SKM-1 treated with dmso at 0.1 percent for 144 hours (cell line): ENCODE measurements at regions not wholly inside any gene's neighbourhood (a gene's known extent, or its start where the extent isn't known, plus 50 kb on each side); places are given as distances from the start of the nearest gene placed in this dataset.

ENCODE experiments used
- DNase-seq: peaks from one replicate; lab custom pipeline; 2025; ENCODE audit not compliant: unreplicated experiment; lab: John Stamatoyannopoulos, UW

DNA sequence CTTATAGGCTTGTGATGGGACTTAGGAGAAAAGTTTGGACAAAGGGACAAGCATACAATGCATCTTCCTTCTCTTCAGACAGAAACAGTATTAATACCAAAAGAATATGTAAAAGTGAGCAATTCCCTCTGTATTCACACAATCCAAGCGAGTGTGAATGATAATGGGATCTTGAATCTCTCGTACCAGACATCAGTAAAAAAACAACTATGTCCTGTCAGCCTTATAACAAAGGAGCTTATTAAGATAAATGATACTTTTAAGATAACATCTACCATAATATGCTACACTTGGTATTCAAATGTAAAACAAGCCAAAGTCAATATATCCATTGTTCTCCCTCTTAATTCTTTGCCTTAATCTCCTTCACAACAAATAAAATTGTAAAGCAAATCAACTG lies 288.6 kb upstream of the CNTN6 start:
- no peak for DNase-seq

DNA sequence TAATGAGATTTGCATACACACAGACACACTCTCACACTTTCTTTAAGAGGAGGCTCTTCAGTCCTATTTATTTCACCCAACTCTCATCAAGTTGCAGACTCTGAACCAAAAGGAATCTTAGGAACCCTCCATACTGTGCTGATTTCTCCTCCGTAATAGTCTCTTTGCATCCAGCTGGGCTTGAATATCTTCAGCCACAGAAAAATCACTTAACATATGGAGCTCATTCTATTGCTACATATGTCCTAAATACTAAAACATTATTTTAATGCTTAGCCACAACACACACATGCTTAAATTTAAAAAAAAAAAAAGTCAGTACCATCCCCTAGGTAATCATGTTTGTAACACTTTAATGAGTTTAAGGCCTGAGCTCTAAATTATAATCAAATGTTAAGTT lies 287.5 kb upstream of the CNTN6 start:
- no peak for DNase-seq

DNA sequence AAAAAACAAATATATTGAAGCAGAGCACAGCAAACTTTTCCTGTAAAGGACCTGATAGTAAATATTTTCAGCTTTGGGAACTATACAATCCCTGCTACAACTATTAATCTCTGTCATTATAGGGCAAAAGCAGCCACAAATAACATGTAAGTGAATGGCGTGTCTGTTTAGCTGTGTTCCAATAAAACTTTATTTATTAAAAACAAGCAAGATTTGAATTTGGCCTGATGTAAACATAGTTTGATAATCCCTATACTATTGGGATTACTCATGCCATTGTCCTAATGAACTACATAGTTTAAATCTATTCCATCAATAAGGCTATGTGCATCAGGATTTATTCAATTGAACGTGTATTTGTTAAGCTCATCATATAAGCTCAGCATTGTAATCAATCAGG lies 286.8 kb upstream of the CNTN6 start:
- DNase-seq, result no peak

DNA sequence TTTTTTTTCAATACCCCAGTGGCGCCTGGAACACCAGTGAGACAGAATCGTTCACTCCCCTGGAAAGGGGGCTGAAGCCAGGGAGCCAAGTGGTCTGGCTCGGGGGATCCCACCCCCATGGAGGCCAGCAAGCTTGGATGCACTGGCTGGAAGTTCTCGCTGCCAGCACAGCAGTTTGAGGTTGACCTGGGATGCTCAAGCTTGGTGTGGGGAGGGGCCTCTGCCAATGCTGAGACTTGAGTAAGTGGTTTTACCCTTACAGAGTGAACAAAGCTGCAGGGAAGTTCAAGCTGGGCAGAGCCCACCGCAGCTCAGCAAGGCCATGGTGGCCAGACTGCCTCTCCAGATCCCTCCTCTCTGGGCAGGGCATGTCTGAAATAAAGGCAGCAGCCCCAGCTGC lies 276.2 kb upstream of the CNTN6 start:
- no peak for DNase-seq

DNA sequence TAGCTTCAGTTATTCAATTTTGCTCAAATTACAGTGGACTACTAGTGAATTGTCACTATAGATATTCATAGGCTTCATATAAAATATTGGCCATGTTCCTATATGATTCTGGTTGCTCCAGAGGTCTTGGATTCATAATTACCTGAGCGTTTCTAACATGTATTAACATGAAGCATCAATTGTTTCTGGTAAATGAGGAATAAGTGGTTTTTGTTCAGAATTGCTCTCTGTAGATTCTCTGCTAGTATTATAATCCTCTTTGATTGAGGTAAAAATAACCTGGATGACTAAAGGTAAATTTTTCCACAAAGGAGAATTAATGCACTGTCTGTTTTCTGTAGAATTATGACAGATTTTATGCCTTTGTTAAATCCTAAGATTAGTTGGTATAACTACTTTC lies 258.1 kb upstream of the CNTN6 start:
- no peak for DNase-seq

DNA sequence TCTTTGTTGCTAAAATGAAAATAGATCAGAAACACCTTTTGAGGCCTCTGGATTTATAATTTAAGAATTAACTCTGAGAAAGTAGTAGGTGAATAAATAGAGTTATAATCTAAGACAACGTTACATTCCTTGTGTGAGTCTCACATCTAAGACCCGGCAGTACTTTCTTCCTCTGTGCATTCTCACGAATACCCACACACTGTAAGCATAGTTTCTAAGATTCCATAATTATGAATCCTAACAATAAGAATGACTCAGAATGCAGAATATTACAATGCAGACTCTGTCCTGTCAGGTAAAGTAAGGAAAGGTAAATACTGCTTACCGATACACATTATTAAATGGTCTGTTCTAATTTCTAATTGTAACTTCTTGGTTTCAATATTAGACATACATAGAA lies 257.7 kb upstream of the CNTN6 start:
- DNase-seq, result no peak

DNA sequence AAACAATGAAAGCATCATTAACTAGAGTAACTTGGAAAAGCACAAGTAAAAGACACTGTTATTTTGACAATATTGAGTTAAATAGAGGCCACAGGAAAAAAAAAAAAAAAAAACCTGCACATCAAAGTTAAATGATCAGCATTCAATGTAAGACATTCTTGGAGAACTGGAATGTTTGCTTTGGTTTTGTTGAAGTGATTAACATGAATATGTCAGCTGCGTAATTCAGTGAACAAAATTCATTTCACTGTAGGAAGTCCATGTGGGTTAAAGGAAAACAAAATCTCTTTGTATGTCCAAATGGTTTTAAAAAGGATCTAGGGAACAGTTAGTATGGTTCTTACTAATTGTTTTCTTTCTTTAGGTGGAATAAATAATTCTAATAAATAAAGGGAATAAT lies 252.8 kb upstream of the CNTN6 start:
- DNase-seq, result no peak

DNA sequence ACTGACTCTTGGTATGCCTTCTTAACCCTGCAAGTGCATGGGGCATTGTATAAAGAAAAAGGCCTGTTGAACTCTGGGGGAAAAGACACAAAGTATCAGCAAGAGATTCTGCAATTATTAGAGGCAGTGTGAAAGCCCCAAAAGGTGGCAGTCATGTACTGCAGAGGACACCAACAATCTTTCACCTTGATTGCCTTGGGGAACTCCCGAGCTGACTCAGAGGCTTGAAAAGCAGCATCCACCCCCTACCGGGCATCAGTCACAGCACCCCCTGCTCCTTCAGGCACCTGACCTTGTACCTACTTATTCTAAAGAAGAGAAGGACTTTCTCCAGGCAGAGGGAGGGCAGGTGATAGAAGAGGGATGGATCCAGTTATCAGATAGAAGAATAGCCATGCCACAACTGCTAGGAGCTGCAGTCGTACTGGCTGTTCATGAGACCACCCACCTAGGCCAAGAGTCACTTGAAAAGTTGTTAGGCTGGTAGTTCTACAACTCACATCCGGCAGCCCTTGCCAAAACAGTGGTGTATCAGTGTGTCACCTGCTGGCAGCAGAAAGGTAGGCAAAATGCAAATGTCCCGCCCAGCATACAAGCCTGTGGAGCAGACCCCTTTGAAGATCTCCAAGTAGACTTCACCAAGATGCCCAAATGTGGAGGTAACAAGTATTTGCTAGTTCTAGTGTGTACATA lies 241.6 kb upstream of the CNTN6 start:
- DNase-seq, result no peak

DNA sequence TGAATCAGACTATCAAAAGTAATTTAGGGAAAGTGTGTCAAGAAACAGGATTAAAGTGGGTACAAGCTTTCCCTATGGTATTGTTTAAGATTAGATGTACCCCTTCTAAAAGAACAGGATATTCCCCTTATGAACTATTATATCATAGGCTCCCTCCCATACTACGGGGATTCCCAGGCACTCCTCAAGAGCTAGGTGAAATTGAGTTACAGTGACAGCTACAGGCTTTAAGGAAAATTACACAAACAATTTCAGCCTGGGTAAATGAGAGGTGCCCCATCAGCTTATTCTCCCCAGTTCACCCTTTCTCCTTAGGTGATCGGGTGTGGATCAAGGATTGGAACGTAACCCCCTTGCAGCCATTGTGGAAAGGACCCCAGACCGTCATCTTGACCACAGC lies 240.8 kb upstream of the CNTN6 start:
- DNase-seq, result no peak

DNA sequence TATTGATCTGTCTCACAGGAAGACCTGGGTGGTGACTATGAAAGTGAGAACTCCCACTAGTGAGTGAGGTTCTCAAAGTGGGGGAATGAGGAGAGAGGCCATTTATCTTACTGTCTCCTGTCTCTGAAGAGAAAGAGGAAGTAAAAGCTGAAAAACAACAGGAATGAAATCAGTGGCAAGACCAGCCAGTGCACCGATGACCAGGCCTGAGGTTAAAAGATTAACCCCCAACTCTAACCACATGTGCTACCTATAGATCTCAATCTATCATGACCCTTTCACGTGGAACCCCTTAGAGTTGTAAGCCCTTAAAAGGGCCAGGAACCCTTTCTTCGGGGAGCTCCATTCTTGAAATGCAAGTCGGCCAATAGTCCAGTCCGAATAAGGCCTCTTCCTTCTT lies 239.3 kb upstream of the CNTN6 start:
- no peak for DNase-seq

DNA sequence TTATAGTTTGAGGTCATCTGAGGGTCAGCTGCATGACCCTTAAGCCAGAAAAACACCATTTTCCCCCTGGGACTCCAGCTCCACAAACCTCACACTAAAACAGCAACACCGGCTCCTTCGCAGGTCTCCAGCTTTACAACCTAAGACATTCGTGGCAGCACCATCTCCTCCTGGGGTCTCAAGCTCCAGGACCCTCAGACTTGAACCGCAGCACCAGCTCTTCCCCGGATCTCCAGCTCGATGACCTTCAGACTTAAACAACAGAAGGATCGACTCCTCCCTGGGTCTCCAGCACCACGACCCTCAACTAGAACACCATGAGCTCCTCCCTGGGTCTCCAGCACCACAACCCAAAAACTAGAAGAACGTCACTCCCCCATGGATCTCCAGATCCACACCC lies 233.7 kb upstream of the CNTN6 start:
- DNase-seq, result no peak

DNA sequence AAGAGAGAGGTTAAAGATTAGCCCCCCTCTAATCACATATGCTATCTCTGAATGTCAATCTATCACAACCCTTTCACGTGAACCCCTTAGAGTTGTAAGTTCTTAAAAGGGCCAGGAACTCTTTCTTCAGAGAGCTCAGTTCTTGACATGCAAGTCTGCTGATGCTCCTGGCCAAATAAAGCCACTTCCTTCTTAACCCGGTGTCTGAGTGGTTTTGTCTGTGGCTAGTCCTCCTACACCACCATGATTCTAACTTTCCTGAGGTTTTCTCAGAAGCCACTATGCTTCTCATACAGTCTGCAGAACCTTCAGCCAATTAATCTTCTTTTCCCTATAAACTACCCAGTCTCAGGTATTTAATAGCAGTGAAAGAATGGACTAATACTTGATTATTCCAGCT lies 231.1 kb upstream of the CNTN6 start:
- no peak for DNase-seq

DNA sequence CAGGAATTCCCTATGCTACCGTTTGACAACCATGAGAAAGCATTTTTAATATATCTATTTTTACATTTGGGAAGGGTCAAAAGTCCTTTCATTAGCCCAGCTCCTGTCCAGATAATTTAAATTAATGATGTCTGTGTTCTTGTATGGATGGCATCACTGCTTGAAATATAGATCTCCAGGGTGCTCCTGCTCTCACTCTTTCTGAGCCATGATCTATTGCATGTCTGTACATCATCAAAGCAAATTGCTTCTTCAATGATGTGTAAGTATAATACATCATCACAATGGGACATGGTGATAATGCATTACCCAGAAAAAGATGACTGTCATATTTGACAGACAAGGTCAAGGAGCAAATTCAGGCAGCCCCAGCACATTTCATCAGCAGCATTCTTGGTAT lies 223.6 kb upstream of the CNTN6 start:
- DNase-seq, result no peak

DNA sequence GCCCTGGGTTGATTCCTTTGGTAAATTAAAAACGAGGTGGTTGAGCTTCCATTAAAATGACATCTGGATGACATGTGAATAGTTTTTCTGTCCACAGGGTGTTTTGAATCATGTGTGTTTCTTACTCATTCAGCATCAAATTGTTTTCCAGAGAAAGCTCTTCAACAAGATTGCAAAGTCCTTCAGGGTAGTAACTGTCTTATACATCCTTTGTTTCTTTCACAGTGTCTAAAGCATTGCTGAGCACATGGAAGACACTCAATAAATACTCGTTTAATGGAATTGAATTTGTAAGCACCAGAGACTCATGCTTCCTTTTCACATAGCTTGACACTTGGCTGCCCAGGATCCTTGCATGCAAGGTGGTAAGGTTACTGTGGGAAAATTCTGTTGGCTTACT lies 223.1 kb upstream of the CNTN6 start:
- no peak for DNase-seq

DNA sequence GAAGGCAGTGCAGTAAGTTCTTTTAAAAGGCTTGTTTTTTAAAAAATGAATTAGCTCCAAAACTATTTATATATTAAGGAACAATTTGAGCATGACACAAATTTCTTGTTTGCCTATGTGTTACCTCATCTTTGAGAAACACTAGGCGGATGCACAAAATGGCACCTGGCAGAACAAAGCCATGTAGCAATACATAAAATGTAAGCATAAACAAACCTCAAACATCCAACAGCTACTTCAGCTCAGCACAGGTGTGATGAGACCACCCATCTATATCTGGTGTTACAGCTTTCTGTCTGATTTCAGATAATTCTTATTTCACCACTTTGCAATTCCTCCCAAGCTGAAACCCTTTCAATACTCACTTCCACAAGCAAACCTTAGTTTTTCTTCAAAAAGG lies 221.2 kb upstream of the CNTN6 start:
- DNase-seq, result no peak

DNA sequence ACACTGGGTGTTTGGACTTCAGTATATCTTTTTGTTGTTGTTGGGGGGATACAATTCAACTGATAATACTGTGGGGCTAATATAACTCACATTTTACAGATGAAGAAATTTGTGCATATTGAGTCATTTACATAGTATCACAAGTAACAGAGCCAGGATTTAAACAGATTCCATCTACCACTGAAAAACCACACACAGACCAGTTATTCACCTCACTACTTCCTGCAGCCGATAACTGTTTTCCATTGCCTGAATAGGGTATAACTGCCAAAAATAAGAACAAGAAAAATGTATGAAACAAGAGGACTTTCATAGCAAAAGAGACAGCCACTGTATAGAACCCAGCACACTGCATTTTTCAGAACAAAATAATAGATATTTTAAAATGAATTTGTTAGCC lies 215.8 kb upstream of the CNTN6 start:
- no peak for DNase-seq

DNA sequence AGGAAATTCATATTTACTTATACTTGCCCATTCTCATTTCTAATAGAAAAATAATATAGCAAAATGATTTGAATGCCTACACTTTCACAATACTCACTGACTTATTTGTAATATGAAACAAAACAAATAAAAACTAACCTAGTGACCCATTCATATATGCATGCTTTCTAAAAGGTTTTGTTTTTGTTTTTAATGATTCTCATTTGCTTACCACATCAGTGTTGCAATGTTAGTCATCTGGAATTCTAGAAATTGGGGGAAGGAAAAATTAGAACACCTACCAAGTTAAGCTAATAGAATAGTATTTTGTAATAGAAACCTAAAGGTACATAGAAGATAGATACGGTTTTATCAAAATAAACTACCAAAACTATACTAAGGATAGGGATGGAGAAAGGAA lies 214.1 kb upstream of the CNTN6 start:
- DNase-seq, result no peak

DNA sequence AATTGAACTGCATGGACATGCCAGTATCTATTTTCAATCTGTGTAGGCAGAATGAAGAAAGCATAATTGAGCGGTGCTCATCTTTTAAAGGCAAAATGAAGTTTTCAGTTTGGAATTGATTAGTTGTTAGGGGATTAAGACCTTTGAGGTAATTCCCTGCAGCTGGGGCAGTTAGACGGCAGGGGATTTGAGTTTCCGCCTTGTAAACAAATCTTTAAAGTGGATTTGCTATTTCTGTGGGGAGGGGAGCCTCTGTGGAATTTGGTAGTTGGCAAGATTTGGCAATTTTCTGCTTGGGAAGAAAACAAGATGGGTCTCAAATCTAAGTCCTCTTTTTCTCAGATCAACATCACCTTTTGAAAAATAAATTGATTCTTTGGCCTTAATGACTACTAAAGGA lies 212.5 kb upstream of the CNTN6 start:
- no peak for DNase-seq

DNA sequence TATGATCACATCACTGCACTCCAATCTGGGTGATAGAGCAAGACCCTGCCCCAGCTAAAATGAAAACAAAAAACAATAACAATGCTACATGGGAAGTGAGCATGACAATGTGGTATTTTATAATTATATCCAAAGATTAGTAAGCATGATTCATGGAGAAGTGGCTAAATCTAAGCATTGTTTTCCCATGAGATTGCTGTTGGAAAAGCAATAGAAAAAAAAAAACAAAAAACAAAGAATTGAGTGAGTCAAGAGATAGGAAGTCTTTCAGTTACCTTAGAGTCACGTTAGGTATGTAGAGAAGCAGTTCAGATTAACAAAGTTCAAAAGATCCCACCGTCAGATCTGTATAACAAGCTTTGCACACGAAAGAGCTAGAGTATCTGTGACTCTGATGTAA lies 210.3 kb upstream of the CNTN6 start:
- no peak for DNase-seq

DNA sequence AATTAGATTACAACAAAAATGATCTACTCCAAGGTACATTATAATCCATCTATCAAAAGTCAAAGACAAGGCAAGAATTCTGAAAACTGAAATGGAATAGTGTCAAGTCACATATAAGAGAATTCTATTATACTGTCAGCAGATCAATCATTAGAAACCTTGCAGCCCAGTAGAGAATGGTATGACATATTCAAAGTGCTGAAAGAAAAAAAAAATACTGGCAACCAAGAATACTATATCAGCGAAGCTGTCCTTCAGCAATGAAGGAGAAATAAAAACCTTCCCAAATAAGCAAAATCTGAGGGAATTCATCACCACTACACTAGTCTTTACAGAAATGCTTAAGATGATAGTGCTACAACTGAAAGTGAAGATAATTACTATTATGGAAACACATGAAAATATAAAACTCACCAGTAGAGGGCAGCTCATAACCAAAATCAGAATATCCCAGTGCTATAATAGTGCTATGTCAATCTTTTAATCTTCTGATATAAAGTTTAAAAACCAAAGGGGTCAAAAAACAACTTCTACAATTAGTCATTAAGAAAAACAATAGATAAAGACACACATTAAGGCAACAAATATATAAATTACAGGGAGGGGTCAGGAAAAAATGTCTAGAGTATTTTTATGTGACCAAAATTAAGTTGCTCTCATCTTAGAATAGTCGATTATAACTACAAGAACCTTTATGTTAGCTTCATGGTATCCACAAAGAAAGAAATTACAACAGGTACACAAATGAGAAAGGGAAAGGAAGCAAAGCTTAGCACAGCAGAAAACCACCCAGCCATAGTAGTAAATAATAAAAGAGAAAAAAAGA lies 190.7 kb upstream of the CNTN6 start:
- DNase-seq, result peak; percentile 16

DNA sequence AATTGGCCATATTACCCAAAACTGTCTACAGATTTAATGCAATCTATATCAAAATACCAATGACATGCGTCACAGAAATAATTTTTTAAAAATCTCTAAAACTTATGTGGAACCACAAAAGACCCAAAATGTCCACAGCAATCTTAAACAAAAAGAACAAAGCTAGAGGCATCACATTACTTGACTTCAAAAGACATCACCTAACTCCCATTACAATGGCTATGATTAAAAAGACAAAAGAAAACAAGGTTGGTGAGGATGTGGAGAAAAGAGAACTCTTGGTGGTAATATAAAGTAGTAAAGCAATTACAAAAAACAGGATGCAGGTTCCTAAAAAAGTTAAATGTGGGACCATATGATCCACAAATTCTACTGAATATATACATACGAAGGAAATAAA lies 187.6 kb upstream of the CNTN6 start:
- DNase-seq, result no peak

DNA sequence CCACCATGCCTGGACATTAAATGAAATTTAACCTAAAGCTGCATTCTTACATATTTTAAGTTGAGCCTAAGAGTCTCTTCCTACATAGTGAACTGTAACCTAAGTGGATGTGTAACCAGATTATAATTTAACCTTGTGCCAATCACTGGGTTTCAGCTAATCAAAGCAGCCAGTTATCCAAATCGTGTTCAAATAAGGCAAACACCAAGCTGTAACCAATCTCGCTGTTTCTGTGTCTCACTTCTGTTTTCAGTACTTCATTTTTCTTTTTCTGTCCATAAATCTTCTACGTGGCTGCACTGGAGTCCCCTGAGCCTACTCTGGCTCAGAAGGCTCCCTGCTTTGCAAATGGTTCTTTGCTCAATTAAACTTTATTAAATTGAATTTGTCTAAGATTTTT lies 186.1 kb upstream of the CNTN6 start:
- no peak for DNase-seq

DNA sequence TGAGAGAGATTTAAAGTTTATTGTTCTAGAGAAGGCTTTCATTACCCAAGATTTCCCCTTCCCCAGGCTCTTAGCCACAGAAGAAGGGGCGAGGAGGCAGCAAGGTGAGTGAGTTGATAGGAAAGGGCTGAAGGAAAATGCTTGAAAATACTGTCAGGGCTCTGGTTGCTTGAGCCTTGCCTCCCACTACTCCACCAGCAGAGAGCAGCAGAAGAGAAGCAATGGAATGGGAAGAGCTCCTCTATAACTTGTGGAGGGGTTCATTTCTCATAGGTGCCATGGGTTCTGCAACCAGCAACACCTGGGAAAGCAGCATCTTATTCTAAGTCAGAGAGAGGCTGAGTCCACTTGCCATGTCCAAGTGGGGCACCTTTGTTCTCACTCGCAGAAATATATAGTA lies 184.0 kb upstream of the CNTN6 start:
- no peak for DNase-seq
